Astrocyte (in vitro differentiated cells and primary cell): ENCODE measurements at regions not wholly inside any gene's neighbourhood (a gene's known extent, or its start where the extent isn't known, plus 50 kb on each side); places are given as distances from the start of the nearest gene placed in this dataset.

Experiments
- CTCF ChIP-seq: IDR thresholded peaks from 2 replicates; pipeline ENCODE4 v1.5.1; 2011; ENCODE audit warnings: low read depth, mild to moderate bottlenecking, inconsistent platforms, low read length, moderate library complexity; ENCODE audit not compliant: insufficient read depth
- EZH2 ChIP-seq: IDR thresholded peaks from 2 replicates; pipeline ENCODE4 v1.6.1; 2012; ENCODE audit warnings: mild to moderate bottlenecking, low read length, inconsistent platforms; ENCODE audit not compliant: insufficient read depth

GRCh38 chr6:48389146-48390043, 278.4 kb upstream of the PTCHD4 start:
- TF ChIP-seq CTCF, result no peak
- no peak for TF ChIP-seq EZH2
